ENCODE measurements at regions not wholly inside any gene's neighbourhood (a gene's known extent, or its start where the extent isn't known, plus 50 kb on each side); places are given as distances from the start of the nearest gene placed in this dataset.

DNA sequence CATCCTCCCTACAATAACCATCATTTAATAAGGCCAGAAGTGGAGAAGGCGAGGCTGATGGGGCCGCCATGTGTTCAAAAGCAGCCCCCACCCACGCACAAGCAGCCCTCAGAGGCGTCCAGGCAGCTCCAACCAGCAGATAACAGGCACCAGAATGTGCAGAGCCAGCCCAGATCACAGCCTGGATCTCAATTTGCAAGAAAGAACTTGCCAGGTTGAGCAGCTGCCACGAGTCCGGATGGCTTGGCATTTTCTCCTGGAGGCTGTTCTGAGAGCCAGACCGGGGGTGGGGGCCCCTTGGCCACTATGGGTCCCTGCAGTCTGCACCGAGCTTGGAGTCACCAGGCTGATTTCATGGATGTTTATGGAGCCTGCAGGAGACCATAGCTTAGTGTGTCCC lies 338.1 kb downstream of the PREX1 start:
- TF ChIP-seq ARNT (IDR thresholded peaks at IDR 0.05) (no peak), L3MBTL2 (conservative IDR thresholded peaks at IDR 0.05) (no peak)

Measured in HEK293T (cell line).